Amniotic epithelial cell (primary cell): ENCODE measurements at regions not wholly inside any gene's neighbourhood (a gene's known extent, or its start where the extent isn't known, plus 50 kb on each side); places are given as distances from the start of the nearest gene placed in this dataset.

Experiments
- DNase-seq: peaks from one replicate; pipeline ENCODE4 v3.0.0-alpha.2; 2010; ENCODE audit warnings: low read depth

- DNase-seq, result no peak
These were observed 54.5 kb upstream of the CHRNA7 start for GRCh38 chr15:31975830-31976229.

- no peak for DNase-seq
These were observed 53.2 kb upstream of the CHRNA7 start for GRCh38 chr15:31977138-31977537.

GRCh38 chr15:31977812-31978661 lies 52.3 kb upstream of the CHRNA7 start:
- no peak for DNase-seq
